GM06990 (cell line): ENCODE measurements at regions not wholly inside any gene's neighbourhood (a gene's known extent, or its start where the extent isn't known, plus 50 kb on each side); places are given as distances from the start of the nearest gene placed in this dataset.
"Not testable (repeated sequence)": the region's sequence is repeated elsewhere in the genome, so short reads cannot be mapped to it uniquely, and the experiment has no call there.

Source experiments
- DNase-seq: peaks from one replicate; pipeline ENCODE4 v3.0.0-alpha.2; 2011; ENCODE audit not compliant: insufficient read length; ENCODE audit errors: extremely low read depth
- H3K27me3 ChIP-seq: replicated peaks from 2 replicates; pipeline ENCODE4 v1.6.0; 2011; ENCODE audit warnings: low read length; ENCODE audit not compliant: control insufficient read depth, insufficient read depth
- H3K36me3 ChIP-seq: 2 replicates; pipeline ENCODE4 v1.5.1; 2011; ENCODE audit warnings: low read length; ENCODE audit not compliant: control insufficient read depth, insufficient read depth
- H3K4me3 ChIP-seq: replicated peaks from 2 replicates; pipeline ENCODE4 v1.5.1; 2011; ENCODE audit warnings: low read depth, mild to moderate bottlenecking, control low read depth, low read length
- CTCF ChIP-seq: IDR thresholded peaks from 2 replicates; pipeline ENCODE4 v1.5.1; 2011; ENCODE audit warnings: low read length, control low read depth, mild to moderate bottlenecking, inconsistent platforms; ENCODE audit not compliant: insufficient read depth, poor library complexity, severe bottlenecking

- no peak for DNase-seq
- Histone ChIP-seq H3K4me3 (no peak overlapping the region), H3K36me3 (no peaks in the 10 kb centered on the region), H3K27me3 (no peaks in the 10 kb centered on the region)
- TF ChIP-seq CTCF = no peak
Observed at GRCh38 chr5:60060389-60060788, 166.9 kb upstream of the PDE4D start.

- DNase-seq = no peak
- no peak overlapping the region for H3K4me3 ChIP-seq
- no peak for TF ChIP-seq CTCF
- no peaks in the 10 kb centered on the region for H3K27me3 ChIP-seq
- H3K36me3 ChIP-seq = no peaks in the 10 kb centered on the region
Observed at GRCh38 chr5:60056191-60056590, 162.7 kb upstream of the PDE4D start.

GRCh38 chr5:60055168-60055567, 161.6 kb upstream of the PDE4D start:
- DNase-seq = no peak
- Histone ChIP-seq H3K36me3 (no peaks in the 10 kb centered on the region), H3K4me3 (no peak overlapping the region), H3K27me3 (no peaks in the 10 kb centered on the region)
- TF ChIP-seq CTCF = no peak

- not testable (repeated sequence) for H3K4me3 ChIP-seq, H3K36me3 ChIP-seq, H3K27me3 ChIP-seq, DNase-seq
Observed at GRCh38 chr5:60041996-60042664, 148.6 kb upstream of the PDE4D start.

- H3K27me3 ChIP-seq = not testable (repeated sequence)
Observed at GRCh38 chr5:60041508-60041907, 148.0 kb upstream of the PDE4D start.

GRCh38 chr5:60036192-60036938, 142.8 kb upstream of the PDE4D start:
- H3K4me3 ChIP-seq = no peak overlapping the region
- H3K36me3 ChIP-seq = no peaks in the 10 kb centered on the region
- DNase-seq = no peak
- H3K27me3 ChIP-seq = no peaks in the 10 kb centered on the region
- no peak for TF ChIP-seq CTCF

More at GRCh38 chr5:60041508-60041907, 148.0 kb upstream of the PDE4D start:
- H3K36me3 ChIP-seq, H3K4me3 ChIP-seq, DNase-seq: not testable (repeated sequence)

GRCh38 chr5:60026161-60026560, 132.6 kb upstream of the PDE4D start:
- 0 out of 2 replicates have a peak, but pooled peaks cover under 1% of the 10 kb centered on the region for H3K27me3 ChIP-seq
- no peak for DNase-seq
- no peak for TF ChIP-seq CTCF

More at GRCh38 chr5:60026161-60026560, 132.6 kb upstream of the PDE4D start:
- Histone ChIP-seq H3K36me3 (no peaks in the 10 kb centered on the region), H3K4me3 (no peak overlapping the region)
